LNCAP (cell line): ENCODE measurements at regions not wholly inside any gene's neighbourhood (a gene's known extent, or its start where the extent isn't known, plus 50 kb on each side); places are given as distances from the start of the nearest gene placed in this dataset.

Experiments
- TF ChIP-seq, protein P1 (sequence below): fragments of 450-650 bp; IDR thresholded peaks from 2 replicates; pipeline ENCODE4 v1.5.1; 2017; ENCODE audit warnings: mild to moderate bottlenecking

DNA sequence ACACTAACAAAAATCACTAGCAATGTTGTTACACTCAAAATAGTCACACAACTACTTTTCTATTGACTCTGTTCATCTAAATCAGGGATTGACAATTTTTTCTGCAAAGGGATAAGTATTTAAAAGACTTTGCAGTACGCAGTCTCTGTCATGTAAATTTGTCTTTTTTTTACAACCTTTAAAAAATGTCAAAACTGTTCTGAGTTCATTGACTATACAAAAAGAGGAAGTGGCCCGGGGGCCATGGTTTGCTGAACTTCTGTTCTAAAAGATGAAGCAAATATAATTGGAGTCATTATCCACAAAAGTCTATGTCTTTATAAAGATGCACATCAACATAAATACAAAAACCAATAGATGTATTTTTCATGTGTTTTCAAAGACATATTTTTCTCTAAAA lies 1310.3 kb downstream of the RPA4 start:
- TF ChIP-seq, protein P1, sequence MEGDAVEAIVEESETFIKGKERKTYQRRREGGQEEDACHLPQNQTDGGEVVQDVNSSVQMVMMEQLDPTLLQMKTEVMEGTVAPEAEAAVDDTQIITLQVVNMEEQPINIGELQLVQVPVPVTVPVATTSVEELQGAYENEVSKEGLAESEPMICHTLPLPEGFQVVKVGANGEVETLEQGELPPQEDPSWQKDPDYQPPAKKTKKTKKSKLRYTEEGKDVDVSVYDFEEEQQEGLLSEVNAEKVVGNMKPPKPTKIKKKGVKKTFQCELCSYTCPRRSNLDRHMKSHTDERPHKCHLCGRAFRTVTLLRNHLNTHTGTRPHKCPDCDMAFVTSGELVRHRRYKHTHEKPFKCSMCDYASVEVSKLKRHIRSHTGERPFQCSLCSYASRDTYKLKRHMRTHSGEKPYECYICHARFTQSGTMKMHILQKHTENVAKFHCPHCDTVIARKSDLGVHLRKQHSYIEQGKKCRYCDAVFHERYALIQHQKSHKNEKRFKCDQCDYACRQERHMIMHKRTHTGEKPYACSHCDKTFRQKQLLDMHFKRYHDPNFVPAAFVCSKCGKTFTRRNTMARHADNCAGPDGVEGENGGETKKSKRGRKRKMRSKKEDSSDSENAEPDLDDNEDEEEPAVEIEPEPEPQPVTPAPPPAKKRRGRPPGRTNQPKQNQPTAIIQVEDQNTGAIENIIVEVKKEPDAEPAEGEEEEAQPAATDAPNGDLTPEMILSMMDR, result no peak

- TF ChIP-seq, protein P1, result no peak
These were observed 1320.1 kb downstream of the RPA4 start for GRCh38 chrX:98203800-98204199.

DNA sequence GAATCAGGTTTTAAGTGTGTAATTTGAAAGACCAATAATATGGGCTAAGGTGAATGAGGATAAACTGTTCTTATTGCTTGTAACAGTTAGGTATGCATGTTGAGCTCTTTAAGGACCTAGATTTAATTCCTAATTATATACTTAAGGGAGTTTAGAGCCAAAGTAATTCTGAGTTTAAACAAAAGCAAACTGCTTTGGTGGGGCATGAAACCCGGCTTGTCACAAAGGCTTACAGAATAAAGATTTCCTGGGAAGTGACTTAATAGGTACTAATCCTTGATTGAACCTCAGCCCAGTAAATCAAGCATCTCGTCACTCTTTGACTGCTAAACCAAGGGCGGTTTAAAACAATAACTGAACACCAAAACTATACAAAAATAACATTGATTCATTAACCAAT lies 1324.2 kb downstream of the RPA4 start:
- TF ChIP-seq, protein P1, result no peak

GRCh38 chrX:98231003-98231402 lies 1347.3 kb downstream of the RPA4 start:
- TF ChIP-seq, protein P1, result no peak

GRCh38 chrX:98263135-98263534 lies 1379.4 kb downstream of the RPA4 start:
- TF ChIP-seq, protein P1, result no peak

GRCh38 chrX:98289726-98290125 lies 1406.0 kb downstream of the RPA4 start:
- TF ChIP-seq, protein P1, result no peak

GRCh38 chrX:98294310-98294709 lies 1410.6 kb downstream of the RPA4 start:
- TF ChIP-seq, protein P1, result no peak

DNA sequence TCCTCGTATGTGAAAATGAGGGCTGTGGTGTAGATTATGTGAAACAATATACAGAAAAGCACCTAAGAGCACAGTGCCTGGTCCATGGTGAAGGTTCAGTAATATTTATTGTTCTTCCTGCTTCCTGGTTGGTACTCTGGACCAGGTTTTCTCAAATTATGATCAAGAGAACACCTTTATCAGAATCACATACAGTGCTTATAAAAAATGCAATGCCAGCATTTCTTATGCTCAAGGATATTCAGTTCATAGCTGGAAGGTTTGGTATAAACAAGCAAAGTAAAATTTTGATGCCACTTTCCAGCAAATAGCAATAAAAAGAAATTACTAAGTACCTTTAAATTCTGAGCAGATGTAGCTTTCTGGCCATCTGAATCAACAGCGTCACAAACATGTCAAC lies 1412.4 kb downstream of the RPA4 start:
- TF ChIP-seq, protein P1, result no peak
